ENCODE measurements at regions not wholly inside any gene's neighbourhood (a gene's known extent, or its start where the extent isn't known, plus 50 kb on each side); places are given as distances from the start of the nearest gene placed in this dataset.

DNA sequence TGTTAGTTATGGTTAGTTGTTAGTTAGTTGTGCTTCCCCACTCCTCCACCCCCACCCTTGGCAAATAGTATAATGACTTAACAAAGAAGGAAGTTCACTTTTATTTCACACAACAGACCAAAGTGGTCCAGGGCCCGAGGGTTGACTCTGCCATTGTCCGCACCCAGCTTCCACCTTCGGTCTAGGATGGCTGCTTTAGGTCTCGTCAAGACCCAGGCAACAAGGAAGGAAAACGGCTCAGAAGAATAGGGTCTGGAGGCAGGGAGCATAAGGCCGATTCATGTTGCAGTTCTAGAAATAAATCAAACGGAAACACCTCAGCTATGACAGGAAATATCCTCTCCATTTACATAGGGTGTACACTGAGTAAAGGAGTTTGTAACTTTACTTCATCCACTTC, 206.0 kb upstream of the CXCR4 start:
- TF ChIP-seq, protein P1, sequence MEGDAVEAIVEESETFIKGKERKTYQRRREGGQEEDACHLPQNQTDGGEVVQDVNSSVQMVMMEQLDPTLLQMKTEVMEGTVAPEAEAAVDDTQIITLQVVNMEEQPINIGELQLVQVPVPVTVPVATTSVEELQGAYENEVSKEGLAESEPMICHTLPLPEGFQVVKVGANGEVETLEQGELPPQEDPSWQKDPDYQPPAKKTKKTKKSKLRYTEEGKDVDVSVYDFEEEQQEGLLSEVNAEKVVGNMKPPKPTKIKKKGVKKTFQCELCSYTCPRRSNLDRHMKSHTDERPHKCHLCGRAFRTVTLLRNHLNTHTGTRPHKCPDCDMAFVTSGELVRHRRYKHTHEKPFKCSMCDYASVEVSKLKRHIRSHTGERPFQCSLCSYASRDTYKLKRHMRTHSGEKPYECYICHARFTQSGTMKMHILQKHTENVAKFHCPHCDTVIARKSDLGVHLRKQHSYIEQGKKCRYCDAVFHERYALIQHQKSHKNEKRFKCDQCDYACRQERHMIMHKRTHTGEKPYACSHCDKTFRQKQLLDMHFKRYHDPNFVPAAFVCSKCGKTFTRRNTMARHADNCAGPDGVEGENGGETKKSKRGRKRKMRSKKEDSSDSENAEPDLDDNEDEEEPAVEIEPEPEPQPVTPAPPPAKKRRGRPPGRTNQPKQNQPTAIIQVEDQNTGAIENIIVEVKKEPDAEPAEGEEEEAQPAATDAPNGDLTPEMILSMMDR (conservative IDR thresholded peaks at IDR 0.05; ENCODE audit: low read length) = no peak
- TF ChIP-seq EZH2phosphoT487 (IDR thresholded peaks at IDR 0.05; ENCODE audit: borderline replicate concordance, low read depth, low read length) = no peak
